ENCODE measurements at regions not wholly inside any gene's neighbourhood (a gene's known extent, or its start where the extent isn't known, plus 50 kb on each side); places are given as distances from the start of the nearest gene placed in this dataset.

DNA sequence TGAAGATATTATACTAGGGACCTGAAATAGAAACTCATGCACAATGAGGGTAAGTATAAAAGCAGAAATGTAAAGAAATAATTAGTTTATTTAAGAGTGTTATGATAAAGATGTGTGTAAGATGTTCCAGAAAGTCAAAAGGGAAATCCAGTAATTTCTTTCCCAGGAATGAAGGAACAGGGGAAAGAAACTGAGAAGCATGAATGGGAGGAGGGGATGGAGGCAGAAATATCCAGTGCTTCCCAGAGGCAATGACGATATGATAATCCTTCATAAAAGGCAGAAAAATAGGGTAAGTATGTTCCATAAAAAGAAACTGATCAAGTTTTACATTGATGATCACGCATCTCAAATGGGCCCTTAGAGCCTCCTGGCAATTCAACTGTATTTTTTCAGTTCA, 120.7 kb upstream of the LPAR1 start:
- Histone ChIP-seq H3K9me3 (no peaks in the 10 kb centered on the region), H3K27ac (no peak overlapping the region), H3K4me3 (no peak overlapping the region), H3K27me3 (no peaks in the 10 kb centered on the region), H3K36me3 (no peaks in the 10 kb centered on the region), H3K4me1 (no peaks in the 10 kb centered on the region)
- intact Hi-C loops (cut with DNase I; ENCODE audit: low total_unique reads), result no loop called here
- no peak for DNase-seq
- TF ChIP-seq, protein P1, sequence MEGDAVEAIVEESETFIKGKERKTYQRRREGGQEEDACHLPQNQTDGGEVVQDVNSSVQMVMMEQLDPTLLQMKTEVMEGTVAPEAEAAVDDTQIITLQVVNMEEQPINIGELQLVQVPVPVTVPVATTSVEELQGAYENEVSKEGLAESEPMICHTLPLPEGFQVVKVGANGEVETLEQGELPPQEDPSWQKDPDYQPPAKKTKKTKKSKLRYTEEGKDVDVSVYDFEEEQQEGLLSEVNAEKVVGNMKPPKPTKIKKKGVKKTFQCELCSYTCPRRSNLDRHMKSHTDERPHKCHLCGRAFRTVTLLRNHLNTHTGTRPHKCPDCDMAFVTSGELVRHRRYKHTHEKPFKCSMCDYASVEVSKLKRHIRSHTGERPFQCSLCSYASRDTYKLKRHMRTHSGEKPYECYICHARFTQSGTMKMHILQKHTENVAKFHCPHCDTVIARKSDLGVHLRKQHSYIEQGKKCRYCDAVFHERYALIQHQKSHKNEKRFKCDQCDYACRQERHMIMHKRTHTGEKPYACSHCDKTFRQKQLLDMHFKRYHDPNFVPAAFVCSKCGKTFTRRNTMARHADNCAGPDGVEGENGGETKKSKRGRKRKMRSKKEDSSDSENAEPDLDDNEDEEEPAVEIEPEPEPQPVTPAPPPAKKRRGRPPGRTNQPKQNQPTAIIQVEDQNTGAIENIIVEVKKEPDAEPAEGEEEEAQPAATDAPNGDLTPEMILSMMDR (IDR thresholded peaks at IDR 0.05), result no peak
- no peak for TF ChIP-seq POLR2A (IDR thresholded peaks at IDR 0.05)

DNA sequence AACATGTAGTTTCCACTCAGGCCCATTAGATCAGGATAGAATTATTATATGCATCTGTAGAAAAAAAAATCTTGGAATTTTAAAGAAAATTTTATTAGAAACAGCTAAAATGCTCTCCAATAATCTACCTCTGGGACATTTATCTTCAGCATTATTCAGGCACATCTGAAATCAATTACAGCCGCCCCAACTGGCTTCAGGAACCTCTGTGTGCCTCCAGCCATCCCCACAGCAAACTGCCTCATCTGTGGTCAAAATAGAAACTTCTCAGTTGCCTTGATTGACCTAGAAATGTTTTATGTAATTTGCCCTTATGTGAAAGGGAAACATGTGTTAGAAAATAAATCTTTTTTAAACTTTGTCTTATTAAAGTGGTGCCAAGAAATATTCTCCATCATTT, 120.1 kb upstream of the LPAR1 start:
- no peak for DNase-seq
- no peaks in the 10 kb centered on the region for H3K36me3 ChIP-seq
- intact Hi-C loops (cut with DNase I; ENCODE audit: low total_unique reads), result no loop called here
- H3K9me3 ChIP-seq, result no peaks in the 10 kb centered on the region
- no peak overlapping the region for H3K27ac ChIP-seq
- no peak for TF ChIP-seq POLR2A (IDR thresholded peaks at IDR 0.05)
- TF ChIP-seq, protein P1 (IDR thresholded peaks at IDR 0.05), result no peak
- no peaks in the 10 kb centered on the region for H3K27me3 ChIP-seq
- no peaks in the 10 kb centered on the region for H3K4me1 ChIP-seq
- no peak overlapping the region for H3K4me3 ChIP-seq

DNA sequence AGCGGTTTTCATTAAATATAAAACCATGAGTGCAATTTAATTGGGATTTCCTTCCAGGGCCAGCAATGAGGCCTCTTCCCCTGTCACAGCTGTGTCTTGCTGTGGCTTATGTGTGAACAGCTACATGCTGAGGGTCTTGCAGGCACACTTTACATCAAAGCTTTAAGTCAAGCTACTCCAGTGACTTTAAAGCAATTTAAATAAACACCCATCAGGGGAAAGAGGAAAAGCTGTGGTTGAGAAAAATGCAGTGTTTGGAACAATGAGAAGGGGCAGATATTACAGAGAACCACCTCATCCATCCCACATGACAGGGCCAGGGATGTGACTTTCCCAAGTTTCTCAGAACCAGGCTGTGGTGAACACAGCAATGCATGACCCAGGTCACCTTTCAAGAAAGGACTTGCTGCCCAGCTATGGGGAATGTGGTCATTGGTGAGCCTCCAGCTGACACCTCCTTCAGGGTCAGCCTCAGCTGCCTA, 115.9 kb upstream of the LPAR1 start:
- no peak for DNase-seq
- intact Hi-C loops (cut with DNase I; ENCODE audit: low total_unique reads), result no loop called here
- H3K27me3 ChIP-seq, result no peaks in the 10 kb centered on the region

DNA sequence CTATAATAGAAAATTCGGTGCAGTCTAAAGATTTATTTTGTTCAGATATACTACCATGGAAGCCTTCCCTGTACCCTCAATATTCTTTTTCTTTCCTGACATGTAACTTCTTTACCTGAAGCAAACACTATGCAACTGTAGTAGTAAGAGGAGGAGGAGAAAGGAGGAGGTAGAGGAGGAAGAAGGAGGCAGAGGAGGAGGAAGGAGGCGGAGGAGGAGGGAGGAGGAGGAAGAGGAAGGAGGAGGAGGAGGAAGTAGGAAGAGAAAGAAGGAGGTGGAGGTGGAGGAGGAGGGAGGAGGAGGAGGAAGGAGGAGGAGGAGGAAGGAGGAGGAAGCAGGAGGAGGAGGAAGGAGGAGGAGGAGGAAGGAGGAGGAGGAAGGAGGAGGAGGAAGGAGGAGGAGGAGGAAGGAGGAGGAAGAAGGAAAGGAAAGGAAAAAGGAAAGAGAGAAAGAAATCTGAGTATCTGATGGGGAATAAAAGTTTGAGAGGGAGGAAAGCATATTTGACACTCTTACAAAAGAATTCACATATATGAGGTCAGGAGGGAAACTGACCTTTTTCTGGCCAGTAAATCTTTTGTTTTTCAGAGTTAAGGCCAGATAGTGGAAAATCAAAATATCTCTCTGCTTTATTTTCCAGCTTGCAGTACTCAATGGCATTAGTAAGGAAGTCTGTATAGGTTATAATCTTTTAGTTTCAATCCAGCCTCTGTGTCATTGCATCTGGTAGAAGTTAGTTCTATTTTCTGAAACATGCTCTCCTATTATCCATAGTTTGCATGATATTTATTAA, 114.5 kb upstream of the LPAR1 start:
- H3K4me3 ChIP-seq, result no peak overlapping the region
- H3K4me1 ChIP-seq, result no peaks in the 10 kb centered on the region
- no peaks in the 10 kb centered on the region for H3K27me3 ChIP-seq
- H3K36me3 ChIP-seq, result no peaks in the 10 kb centered on the region
- H3K27ac ChIP-seq, result no peak overlapping the region
- no peaks in the 10 kb centered on the region for H3K9me3 ChIP-seq
- TF ChIP-seq POLR2A (IDR thresholded peaks at IDR 0.05), result no peak
- TF ChIP-seq, protein P1 (IDR thresholded peaks at IDR 0.05), result no peak
- intact Hi-C loops (cut with DNase I; ENCODE audit: low total_unique reads), result no loop called here
- DNase-seq, result no peak

More for the DNA sequence above, 115.9 kb upstream of the LPAR1 start:
- Histone ChIP-seq H3K27ac (no peak overlapping the region), H3K4me3 (no peak overlapping the region), H3K4me1 (no peaks in the 10 kb centered on the region), H3K9me3 (no peaks in the 10 kb centered on the region), H3K36me3 (no peaks in the 10 kb centered on the region)
- TF ChIP-seq, protein P1 (IDR thresholded peaks at IDR 0.05), result no peak
- TF ChIP-seq POLR2A (IDR thresholded peaks at IDR 0.05), result no peak

DNA sequence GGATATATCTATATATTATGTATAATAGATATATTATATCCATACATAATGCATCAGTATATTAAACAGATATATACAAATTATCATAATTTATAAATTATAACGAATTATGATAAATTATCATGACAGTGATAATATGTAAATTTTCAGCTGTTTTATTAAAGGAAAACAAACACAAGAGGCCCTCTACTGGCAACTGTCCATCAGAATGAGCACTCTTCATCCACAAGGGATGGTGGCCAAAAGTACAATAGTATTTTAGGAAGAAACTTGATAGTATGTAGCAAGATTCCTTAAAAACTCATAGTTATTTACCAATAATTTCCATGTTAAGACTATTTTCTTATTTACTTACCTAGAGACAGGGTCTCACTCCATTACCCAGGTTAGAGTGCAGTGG, 113.3 kb upstream of the LPAR1 start:
- H3K4me1 ChIP-seq, result no peaks in the 10 kb centered on the region
- H3K36me3 ChIP-seq, result no peaks in the 10 kb centered on the region
- no peaks in the 10 kb centered on the region for H3K9me3 ChIP-seq
- TF ChIP-seq POLR2A (IDR thresholded peaks at IDR 0.05), result no peak
- TF ChIP-seq, protein P1 (IDR thresholded peaks at IDR 0.05), result no peak
- H3K27me3 ChIP-seq, result no peaks in the 10 kb centered on the region
- DNase-seq, result no peak
- no peak overlapping the region for H3K4me3 ChIP-seq
- intact Hi-C loops (cut with DNase I; ENCODE audit: low total_unique reads), result no loop called here
- H3K27ac ChIP-seq, result no peak overlapping the region

Measured in uterus (tissue), 3 donors.